ENCODE measurements at regions not wholly inside any gene's neighbourhood (a gene's known extent, or its start where the extent isn't known, plus 50 kb on each side); places are given as distances from the start of the nearest gene placed in this dataset.

DNA sequence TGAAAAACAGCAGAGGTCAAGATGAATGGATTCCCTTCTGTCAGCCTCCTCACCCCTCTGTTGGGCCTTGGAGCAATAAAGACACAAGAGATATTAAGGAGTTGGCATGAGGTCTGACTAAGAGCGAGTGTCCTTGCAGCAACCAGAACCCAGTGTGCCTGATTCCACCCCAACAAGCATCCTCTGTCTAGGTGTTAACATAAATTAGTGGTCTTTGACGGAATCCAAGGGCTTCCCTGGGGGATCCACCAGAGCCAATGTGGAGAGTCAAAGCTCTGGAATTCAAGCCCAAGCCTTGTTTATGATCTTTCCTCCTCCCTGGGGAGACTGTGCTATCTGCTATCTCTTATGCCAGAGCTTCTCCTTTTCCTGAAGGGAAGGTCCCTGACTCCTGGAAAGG is 128.1 kb upstream of the SMIM23 start:
- no peak for DNase-seq

GRCh38 chr5:171659896-171660295 is 125.7 kb upstream of the SMIM23 start:
- no peak for DNase-seq

DNA sequence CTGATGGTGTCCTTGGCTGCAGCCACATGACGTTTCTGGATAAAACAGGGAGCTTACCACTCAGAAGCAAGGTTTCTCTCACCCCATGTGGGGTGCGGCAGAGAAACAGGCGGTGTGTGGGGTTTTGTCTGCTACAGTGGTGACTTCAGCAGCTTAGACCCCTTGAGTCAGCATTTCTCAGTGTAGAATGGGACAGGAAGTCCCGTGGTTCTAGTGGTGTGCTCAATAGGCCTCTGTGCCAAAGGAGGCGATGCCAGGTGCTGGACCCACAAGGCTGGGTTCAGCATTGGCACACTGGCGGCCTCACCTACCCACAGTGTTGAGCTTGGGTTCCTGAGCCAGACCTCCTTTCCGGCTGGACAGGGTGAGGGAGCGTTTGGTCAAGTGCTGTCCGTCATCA is 125.2 kb upstream of the SMIM23 start:
- DNase-seq, result no peak

DNA sequence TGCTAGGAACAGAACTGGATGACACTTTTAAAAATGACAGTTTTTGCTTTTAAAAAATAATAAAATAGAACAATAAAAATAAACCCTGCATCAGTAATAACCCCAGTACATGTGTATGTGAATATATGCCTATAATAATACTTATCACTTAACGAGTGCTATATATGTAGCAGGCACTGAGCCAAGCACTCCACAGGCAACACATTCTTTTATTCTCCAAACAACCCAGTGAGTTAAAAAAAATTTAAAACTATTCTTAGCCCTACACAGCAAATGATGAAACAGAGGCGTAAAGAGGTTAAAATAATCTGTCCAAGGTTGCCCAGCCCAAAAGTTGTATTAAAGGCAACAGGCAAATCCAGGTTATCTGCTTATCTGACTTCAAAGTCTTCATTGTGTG is 124.5 kb upstream of the SMIM23 start:
- DNase-seq, result peak; percentile 2

DNA sequence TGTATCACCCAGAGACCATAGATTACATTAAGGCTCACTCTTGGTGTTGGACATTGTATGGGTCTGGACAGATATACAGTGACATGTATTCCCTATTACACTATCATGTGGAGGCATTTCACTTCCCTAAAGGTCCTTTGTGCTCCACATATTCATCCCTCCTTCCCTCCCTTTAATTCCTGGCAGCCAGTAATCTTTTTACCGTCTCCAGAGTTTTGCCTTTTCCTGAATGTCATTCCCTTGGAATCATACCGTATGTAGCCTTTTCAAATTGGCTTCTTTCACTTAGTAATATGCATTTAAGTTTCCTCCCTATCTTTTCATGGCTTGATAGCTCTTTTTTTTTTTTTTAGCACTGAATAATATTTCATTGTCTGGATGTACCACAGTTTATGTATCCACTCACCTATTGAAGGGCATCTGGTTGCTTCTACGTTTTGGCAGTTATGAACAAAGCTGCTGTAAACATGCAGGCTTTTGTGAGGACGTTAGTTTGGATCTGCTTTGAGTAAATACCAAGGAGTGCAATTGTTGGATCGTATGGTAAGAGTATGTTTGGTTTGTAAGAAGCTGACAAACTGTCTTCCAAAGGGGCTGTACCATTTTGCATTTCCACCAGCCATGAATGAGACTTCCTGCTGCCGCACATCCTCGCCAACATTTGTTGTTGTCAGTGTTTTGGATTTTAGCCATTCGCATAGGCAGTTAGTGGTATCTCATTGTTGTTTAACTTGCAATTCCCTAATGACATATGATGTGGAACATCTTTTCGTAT is 122.1 kb upstream of the SMIM23 start:
- DNase-seq, result no peak

- DNase-seq, result no peak
Measured at GRCh38 chr5:171664489-171664888, 121.1 kb upstream of the SMIM23 start.

DNA sequence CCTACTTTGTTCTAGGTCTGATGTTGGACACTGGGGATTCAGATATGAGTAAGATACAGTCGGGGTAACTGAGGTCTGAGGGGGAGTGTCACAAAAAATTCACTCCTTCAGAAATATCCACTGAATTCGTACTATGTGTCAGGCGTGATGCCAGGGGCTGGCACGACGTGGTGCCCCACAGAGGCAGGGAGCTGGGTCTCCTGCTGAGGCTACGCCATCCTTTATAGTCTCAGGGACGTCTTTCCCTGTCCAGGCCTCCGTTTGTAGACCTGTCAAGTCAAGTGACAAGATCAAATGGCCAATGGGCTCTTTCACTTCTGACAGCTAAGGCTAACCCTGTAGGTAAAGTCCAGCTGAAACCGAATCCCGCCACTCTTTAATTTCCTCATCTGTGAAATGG is 118.8 kb upstream of the SMIM23 start:
- no peak for DNase-seq

DNA sequence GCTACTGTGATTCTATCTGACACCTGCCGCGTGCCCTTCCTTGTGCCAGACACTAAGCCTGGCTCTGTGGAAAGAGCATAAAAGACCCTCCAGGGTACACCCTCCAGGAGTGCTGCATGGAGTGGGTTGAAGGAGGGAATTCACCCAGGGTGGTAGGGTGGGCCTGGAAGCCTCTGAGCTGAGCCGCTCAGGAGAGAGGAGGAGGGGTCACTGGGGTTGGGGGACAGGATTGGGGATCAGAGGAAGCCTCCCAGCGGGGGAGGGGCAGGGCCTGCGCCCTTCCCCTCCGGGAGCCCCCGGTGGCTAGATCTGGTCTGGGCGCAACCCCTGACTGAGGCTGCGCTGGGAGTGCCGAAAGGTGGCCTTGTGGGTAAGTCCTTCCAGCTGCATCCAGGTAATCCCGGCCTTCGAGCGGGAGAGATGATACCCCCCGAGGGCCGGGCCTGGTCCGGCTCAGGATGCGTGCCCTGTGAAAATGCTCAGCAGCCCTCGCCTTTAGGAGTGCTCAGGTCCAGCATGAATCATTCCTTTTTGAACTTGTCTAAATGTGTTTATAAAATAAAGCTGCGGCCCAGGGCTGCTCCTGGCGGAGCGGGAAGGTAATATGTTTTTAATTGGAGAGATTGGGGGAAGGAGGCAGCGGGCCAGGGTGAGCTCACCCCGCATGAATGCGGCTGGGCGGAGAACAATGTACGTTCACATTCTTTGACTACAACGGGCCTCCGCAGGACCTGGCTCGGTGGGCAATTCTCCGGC is 118.1 kb upstream of the SMIM23 start:
- no peak for DNase-seq

- DNase-seq, result no peak
Measured at GRCh38 chr5:171668097-171668412, 117.6 kb upstream of the SMIM23 start.

- no peak for DNase-seq
Measured at GRCh38 chr5:171669571-171669970, 116.0 kb upstream of the SMIM23 start.

DNA sequence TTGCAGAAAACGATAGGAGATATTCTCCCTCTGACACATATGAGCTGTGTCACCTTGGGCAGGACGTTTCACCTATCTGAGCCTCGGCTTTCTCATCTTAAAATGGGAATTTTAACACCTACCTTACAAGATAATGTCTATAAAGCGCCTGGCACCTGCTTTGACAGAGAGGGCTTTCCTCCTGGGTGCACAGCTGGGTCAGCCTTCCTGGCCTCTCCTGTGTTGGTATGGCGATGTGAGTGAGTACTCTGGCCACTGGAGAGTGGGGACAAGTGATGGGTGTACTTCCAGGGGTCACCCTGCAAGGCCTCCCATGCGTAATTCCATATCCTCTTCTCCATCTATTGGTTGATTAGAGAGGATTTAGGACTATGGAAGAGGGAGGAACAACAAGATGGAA is 113.1 kb upstream of the SMIM23 start:
- DNase-seq, result no peak

DNA sequence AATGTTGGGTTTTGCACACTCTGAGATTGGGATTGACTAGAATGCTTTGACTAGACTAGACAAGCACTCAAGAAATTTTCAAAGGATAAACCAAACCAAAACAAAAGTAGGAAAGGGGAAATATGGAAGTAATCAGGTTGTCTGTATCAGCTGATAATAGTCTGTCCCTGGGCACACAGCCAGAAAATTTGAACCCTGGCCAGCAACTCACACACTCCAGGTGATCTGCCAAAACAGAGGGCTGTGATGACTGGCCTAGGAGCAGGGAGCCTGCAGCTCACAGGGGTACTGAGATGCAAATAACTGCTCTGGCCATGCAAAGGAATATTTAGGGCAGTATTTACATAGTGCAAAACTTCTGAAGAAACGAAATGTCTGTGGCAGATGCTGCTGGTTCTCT is 112.3 kb upstream of the SMIM23 start:
- DNase-seq, result peak; percentile 56

- DNase-seq, result no peak
Measured at GRCh38 chr5:171673840-171674239, 111.8 kb upstream of the SMIM23 start.

DNA sequence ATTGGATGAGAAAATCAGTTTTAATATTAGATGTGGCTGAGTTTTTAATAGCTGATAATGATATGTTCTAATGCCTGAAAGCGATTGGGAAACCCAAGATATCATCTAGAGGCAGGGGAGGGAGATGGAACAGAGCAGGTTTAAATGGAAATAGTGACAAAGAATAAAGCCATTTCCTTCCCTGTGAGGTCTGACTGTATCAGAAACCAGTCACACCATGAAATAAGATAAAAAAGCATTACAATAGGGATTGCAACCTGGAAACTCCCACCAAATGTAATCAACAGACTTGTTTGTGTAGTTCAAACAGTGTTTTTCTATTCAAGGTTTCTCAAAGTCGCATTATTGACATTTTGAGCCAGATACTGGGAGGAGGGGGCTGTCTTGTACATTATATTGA is 110.1 kb upstream of the SMIM23 start:
- DNase-seq, result no peak

GRCh38 chr5:171676286-171676944 is 109.2 kb upstream of the SMIM23 start:
- DNase-seq, result no peak

GRCh38 chr5:171678646-171679045 is 107.0 kb upstream of the SMIM23 start:
- no peak for DNase-seq

DNA sequence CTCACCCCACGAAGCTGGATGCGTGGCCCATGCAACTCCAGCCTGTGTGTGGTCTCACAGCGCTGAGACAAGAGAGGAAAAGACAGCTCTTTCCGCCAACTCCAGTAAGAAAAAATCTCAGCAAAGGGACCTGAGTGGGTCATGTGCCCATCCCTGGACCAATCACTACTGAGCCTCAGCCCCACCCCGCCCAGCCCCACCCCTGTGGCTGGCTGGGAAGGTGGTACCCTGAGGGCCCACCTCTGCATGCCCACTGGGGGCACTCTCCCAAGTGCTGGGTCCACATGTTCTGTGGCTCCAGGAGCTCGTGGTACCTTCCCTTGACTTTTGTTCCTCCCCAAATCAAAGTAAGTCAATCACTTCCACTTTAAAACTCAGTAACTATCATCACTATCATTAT is 105.1 kb upstream of the SMIM23 start:
- DNase-seq, result no peak

- no peak for DNase-seq
Measured at GRCh38 chr5:171681061-171681460, 104.6 kb upstream of the SMIM23 start.

GRCh38 chr5:171681677-171682076 is 103.9 kb upstream of the SMIM23 start:
- no peak for DNase-seq

DNA sequence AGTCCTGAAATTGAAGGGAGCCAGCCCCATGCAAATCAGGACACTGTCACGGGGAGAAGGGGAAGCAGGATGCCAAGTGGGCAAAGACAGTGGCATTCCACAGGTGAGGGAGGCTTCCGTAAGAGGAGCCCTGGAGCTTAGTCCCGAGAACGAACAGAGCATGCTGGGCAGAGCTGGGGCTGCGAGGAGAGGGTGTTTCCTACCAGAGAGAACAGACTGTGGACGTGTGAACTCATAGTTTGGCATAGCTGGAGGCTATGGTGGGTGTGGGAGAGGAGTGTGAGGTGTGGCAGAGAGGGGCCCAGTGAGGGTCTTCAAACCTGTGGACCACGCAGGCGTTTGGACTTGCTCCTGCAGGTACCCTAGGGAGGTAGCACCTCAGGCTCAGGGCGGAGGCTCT is 102.8 kb upstream of the SMIM23 start:
- DNase-seq, result no peak

DNA sequence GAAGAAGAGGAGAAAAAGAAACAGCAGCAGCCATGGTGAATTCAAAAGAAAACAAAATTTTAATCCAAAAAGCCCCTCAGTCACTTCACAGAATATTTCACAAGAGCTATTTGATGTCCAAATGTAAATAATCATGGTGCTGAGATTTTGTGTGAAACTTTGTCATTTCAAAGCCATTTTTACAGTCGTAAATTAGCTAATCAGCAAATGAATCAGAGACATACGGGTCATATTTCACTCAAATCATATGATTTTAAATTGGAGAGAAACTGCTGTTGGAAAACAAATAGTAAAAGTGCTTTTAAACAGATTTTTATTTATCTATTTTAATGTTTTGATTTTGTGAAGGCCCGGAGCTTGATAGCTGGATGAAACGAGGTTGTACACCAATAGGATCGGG is 101.4 kb upstream of the SMIM23 start:
- DNase-seq, result no peak

DNA sequence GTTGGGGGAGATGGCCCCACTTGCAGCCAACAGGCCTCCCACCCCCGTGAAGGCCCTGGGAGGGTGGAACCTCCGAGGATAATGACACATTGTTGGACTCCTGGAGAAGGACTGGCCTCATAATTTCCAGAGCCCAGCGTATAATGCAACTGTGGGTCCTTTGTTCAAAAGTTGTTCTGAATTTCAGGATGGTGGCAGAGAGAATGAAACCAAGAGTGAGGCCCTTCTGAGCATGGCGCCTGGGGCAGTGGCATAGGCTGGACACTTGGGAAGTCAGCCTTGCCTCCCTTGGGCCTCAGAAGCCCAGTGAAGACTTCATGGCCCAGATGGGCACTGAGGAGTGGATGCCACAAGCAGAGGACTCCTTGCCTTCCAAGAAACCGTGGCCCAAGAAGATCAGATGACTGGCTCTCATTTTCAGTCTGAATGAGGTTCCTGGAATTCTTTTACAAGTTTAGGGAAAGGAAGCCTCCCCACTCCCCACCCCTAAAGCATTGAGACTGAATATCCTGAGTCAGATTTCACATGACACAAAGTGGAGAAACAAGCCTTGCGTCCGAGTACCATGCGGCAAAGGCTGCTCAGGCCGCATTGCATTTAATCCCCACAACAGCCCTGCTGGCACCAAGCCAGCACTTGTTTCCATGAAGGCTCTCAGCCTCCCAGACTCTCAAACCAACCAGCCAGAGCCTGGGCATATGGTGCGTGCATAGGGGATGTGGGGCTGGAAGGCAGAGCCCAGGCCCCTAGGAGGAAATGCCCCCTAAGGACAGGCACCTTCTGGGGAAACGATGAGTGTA is 96.7 kb upstream of the SMIM23 start:
- DNase-seq, result no peak

DNA sequence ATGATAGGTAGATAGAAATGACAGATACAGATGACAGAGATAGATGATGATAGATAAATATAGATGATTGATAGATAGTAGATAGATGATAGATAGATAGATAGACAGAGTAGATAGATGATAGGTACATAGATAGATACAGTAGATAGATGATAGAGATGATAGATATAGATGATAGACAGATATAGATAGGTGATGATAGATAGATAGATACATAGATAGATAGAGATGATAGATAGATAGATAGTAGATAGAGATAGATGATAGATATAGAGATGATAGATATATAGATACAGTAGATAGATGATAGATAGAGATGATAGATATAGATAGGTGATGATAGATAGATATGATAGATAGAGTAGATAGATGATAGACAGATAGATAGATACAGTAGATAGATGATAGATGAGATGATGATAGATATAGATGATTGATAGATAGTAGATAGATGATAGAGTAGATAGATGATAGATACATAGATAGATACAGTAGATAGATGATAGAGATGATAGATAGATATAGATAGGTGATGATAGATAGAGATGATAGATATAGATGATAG is 95.7 kb upstream of the SMIM23 start:
- DNase-seq, result no peak
